Fibroblast of the aortic adventitia (primary cell): ENCODE measurements at regions not wholly inside any gene's neighbourhood (a gene's known extent, or its start where the extent isn't known, plus 50 kb on each side); places are given as distances from the start of the nearest gene placed in this dataset.

Experiments used
- DNase-seq: peaks from one replicate; pipeline ENCODE4 v3.0.0-alpha.2; 2010; ENCODE audit warnings: low read depth
- H3K4me3 ChIP-seq: 2 replicates; pipeline ENCODE4 v1.5.1; 2011; ENCODE audit warnings: low read depth, mild to moderate bottlenecking, control low read depth, low read length, moderate library complexity
- CTCF ChIP-seq: IDR thresholded peaks from 2 replicates; pipeline ENCODE4 v1.5.1; 2011; ENCODE audit warnings: mild to moderate bottlenecking, low read length, control low read depth, inconsistent platforms; ENCODE audit not compliant: insufficient read depth

- no peak for TF ChIP-seq CTCF
- DNase-seq = no peak
- H3K4me3 ChIP-seq = no peak overlapping the region
Measured at GRCh38 chr4:34790131-34790530, 1454.2 kb downstream of the ARAP2 start.

- TF ChIP-seq CTCF = no peak
- H3K4me3 ChIP-seq = no peak overlapping the region
- DNase-seq = no peak
Measured at GRCh38 chr4:34791209-34791608, 1453.1 kb downstream of the ARAP2 start.

- no peak for TF ChIP-seq CTCF
- no peak for DNase-seq
- no peak overlapping the region for H3K4me3 ChIP-seq
Measured at GRCh38 chr4:34800953-34801352, 1443.4 kb downstream of the ARAP2 start.

GRCh38 chr4:34814266-34814665, 1430.0 kb downstream of the ARAP2 start:
- no peak for TF ChIP-seq CTCF
- H3K4me3 ChIP-seq = no peak overlapping the region
- DNase-seq = no peak

- TF ChIP-seq CTCF = no peak
- no peak overlapping the region for H3K4me3 ChIP-seq
- no peak for DNase-seq
Measured at GRCh38 chr4:34824515-34824914, 1419.8 kb downstream of the ARAP2 start.

- no peak for TF ChIP-seq CTCF
Measured at GRCh38 chr4:34826660-34827059, 1417.7 kb downstream of the ARAP2 start.

GRCh38 chr4:34845926-34846325, 1398.4 kb downstream of the ARAP2 start:
- no peak for DNase-seq
- no peak for TF ChIP-seq CTCF
- H3K4me3 ChIP-seq = no peak overlapping the region

More at GRCh38 chr4:34826660-34827059, 1417.7 kb downstream of the ARAP2 start:
- DNase-seq = no peak
- H3K4me3 ChIP-seq = no peak overlapping the region
